ENCODE measurements at regions not wholly inside any gene's neighbourhood (a gene's known extent, or its start where the extent isn't known, plus 50 kb on each side); places are given as distances from the start of the nearest gene placed in this dataset.

- no peak for TF ChIP-seq CTCF (IDR thresholded peaks at IDR 0.05)
- no peak for TF ChIP-seq POLR2A (IDR thresholded peaks at IDR 0.05)
These were observed 131.9 kb downstream of the MED15 start for GRCh38 chr22:20639343-20639742.

Data from lower leg skin (tissue), 3 donors.